HG02943 (cell line): ENCODE measurements at regions not wholly inside any gene's neighbourhood (a gene's known extent, or its start where the extent isn't known, plus 50 kb on each side); places are given as distances from the start of the nearest gene placed in this dataset.

Source experiments
- ATAC-seq: cut with Tn5 transposase; IDR thresholded peaks from one replicate; pipeline ENCODE4 v1.9.1; 2021; ENCODE audit warnings: mild to moderate bottlenecking, low read depth, moderate library complexity; ENCODE audit not compliant: unreplicated experiment

DNA sequence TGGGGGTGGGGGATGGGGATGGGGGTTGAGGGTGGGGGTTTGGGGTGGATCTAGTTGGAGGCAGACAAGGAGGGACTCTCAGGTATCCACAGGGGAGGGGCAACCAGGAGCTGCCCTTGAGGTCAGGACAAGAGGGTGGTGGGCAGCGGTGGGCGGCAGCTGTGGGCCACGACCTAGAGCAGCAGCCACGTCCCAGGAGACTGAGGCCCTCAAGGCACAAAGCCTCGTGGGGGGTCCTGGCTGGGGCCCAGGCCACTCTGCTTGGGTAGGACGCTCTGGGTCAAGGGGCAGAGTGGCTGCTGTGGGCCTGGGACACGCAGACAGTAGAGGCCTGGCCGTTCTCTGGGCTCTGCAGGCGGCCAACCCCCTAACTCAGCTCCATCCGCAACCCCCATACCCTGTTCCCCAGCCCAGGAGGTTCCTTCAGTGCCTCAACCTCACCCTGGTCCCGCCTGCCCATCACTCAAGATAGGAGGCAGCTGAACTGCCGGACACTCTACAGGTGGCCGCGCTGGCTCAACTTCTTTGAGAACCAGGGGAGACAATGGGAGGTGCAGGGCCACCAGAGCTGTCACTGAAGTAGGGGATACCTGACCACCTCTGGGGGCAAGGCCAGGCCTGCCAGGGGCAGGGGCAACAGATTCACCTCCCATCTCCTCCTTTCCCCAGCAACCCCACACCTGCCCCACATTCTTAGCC, 75.6 kb downstream of the ENGASE start:
- ATAC-seq = no peak

DNA sequence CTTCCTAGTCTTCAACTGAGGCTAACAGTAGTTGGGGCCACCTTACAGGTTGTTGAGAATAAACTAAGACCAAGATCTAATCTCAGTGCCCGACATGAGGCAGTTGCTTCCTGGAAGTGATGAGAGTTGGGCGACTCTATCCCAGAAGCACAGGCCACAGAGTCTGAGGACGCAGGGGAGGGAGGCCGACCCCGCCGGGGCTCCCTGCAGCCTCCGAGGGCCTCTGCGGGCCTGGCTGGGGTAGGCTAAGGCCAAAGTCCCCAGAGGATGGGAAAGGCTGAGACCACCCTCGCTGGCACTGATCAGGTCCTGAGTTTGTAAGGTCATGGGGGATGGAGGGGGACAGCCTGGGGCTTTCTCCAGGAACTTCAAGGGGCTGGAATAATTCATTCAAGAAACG, 74.0 kb downstream of the ENGASE start:
- no peak for ATAC-seq

DNA sequence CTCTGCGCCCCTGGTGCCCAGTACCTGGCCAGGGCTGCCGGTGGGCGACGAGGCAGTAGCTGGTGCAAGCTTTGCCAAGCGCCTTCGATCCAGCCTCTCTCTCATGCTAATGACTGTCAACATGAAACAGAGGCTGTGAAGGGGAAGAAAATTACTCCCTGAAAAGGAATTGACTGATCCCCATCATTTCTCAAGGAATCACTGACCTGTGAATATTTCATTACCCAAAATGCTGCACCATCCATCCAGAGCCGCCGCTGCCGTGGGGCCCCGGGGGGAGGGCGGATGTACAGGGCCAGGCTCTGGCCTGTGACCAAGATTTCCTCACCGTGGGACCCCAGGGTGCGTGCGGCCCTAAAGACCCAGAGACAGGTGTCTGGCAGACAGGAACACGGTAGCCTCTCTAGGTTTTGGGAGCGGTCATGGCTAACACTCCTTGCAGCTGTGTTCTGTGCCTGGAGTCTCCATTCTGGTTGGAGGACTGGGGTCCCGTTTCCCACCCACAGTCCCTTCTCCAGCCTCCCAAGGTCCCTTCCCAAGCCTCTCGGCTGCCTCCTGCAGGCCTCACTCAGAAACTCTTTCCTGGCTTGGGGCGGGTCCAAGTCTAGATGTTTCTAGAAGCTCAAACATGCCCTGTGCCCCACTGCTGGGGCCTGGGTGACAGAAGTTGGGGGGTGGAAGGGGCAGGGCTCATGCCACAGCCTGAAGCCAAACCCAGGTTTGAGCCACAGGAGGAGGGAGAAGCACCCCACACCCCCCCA, 73.3 kb downstream of the ENGASE start:
- no peak for ATAC-seq

DNA sequence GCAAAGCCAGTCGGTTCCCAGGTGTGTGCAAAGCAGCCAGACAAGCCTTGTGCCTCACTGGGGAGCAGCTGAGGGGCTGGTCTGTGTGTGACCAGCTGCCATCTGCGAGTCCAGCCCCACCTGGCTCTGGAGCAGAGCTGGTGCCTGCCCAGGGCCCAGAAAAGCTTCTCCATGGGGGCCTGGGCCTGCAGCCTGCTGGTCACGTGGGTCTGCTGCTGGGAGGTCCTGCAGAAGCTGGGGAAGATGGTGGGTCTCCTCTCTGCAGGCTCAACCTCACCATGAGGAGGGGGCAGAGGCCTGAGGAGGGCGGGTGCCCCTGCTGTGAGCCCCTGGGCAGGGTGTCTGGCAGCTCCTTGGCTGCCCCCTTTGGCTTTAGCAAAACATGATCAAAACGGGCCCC, 71.9 kb downstream of the ENGASE start:
- ATAC-seq = no peak

DNA sequence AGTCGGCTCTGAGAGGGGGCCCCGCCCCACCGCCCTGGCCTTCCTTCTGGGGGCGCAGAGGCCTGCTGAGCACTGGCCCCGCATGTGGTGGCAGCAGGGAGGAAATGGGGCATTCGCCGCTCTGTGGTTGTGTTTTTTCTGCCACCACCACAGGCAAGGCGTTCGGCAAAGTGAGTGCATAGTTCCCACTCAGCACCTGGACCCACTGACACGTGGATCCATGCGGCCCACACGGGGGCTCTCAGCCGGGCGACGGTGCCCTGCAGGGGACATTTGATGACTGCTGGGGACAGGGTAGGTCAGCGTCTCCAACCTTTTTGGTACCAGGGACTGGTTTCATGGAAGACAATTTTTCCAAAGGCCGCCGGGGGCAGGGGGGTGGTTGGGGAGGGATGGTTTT, 70.9 kb downstream of the ENGASE start:
- no peak for ATAC-seq

DNA sequence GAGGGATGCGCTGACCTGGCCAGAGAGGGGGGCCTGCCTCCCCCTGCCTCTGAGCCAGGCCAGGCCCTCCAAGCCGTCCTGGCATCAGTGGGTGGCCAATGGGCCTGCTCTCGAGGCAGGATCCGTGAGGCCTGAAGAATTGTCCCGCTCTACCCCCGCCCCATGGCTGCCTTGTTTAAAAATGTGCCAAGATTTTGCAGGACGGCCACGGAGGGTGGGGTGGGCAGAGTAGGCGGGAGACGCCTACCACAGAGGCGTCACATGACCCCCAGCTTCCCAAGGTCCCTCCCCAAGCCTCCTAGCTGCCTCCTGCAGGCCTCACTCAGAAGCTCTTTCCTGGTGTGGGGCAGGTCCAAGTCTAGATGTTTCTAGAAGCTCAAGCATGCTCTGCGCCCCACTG, 69.5 kb downstream of the ENGASE start:
- no peak for ATAC-seq

DNA sequence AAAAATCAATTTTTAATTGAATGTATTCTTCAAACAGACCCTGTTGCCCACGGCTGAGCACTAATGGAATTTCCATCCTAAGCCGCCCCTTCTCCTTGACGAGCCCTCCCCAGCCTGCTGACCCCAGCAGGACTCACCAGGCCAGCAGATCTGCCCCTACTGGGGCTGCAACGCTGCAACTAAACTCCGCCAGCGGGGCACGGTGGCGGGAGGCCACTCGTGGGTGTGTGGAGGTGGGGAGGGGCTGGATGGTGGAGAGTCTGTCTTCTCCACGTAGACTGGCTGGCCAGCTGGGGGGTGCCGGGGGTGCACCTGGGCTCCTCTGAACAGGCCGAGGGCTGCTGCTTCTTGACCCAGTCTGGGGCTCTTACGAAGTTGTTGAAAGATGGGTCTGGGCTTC, 67.8 kb downstream of the ENGASE start:
- ATAC-seq = no peak

DNA sequence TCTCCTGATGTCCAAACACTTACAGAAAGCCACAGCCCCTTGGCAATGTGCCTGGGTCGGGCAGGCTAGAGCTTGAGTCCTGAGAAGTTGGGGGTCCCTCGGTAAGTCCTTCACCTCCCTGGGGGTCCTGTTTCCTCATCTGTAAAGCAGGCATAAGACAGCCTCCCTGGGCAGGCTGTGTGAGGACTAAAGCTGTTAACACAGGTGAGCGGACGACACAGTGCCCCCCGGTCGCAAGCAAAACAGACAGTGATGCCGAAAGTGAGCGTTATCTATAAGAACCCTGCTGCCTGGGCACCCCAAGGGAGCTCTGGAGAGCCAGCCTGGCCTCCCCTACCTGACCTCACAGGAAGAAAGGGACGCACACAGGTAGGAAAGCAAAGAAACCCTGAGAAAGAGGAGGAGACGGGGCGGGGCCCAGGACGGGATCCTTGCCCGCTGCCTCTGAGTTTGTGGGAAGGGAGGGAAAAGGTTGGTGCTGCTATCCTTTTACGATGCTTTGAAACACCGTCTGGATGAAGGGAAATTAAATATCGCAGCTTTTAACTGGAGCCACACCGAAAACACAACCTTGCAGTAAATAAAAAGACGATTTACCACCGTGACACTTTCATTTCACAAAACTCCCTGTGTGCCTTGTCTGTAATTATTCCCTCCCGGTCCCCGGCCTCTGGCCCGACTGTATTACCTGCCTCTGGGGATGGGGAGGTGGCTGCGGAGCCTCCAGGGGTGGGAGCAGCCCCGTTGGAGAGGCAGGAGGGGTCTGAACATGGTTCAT, 67.1 kb downstream of the ENGASE start:
- ATAC-seq = no peak

DNA sequence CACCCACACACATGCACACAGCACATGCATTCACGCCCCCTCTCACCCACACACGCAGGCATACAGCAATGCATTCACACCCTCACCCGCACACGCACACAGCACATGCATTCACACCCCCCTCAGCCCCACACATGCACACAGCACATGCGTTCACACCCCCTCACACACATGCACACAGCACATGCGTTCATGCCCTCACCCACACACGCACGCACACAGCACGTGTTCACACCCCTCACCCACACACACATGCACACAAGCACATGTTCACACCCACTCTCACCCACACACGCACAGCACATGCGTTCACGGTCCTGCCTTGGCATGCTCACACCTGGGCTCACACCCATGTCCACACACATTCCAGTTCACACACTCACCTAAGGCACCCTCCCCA, 64.2 kb downstream of the ENGASE start:
- ATAC-seq = no peak

DNA sequence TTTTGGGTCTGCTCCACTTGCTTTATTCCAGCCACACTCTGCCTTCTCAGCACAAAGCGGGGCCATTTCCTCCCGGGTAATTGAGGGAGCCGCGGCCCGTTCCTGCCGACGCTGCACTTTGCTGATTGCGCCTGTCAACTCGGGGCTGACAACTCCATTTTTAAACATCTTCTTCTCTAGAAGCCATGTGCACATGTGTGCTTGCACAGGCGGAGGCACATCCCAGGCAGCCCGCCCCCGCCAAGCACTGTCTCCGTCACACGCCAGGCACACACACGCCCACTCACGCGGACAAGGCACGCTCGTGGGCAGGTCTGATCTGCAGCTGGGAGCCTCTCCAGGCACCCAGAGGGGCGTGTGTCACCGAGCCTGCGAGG, 63.2 kb downstream of the ENGASE start:
- no peak for ATAC-seq

DNA sequence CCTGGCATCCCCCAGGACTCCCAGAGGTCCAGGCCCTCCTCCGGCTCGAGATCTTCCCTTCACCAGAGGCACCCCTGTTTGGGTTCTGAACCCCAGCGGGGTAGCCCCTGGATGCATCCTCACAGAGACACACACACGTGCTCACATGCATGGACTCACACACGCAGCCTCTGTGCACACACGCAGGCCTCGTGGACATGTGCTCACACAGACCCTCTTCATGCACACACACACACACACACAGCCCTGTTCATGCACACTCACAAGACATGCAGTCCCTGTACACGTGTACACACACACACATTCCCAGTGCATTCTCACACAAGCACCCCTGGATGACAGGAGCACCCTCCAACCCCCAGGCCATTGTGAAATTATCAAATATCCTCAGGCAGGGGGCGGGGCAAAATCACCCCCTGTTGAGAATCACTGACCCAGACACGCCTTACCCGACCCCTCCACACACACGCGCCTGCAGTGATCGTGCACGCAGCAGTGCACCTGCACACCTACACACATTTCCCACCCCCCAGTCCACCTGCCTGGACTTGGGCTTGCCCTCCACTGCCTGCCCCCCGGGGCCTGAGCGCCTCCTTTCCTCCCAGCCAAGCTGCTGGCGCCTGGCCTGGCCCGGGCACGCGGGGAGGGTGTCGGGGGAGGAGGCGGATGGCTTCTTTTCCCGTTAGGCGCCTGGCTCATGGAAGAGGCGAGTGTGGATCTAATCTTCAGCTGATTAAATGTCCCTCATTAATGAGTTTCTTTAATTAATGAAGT, 62.6 kb downstream of the ENGASE start:
- ATAC-seq = no peak

DNA sequence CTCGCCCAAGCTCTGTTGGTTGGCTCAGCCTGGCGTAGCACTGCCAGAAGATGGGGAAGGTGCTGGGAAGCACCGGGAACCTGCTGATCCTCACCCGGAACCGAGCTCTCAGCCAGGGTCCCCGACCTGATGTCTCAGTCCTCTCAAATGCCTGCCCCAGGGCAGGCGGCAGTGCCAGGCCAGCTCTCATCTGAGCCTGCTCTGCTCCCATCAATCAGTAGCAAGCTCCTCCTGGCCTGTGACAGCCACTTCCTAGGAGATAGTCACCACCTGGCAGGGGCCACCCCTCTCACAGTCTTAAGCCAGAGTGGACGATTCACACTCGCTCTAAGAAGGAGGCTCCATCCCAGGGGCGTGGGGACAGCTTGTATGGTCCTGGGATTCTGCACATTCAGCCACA, 62.0 kb downstream of the ENGASE start:
- no peak for ATAC-seq
